ENCODE measurements at regions not wholly inside any gene's neighbourhood (a gene's known extent, or its start where the extent isn't known, plus 50 kb on each side); places are given as distances from the start of the nearest gene placed in this dataset.

DNA sequence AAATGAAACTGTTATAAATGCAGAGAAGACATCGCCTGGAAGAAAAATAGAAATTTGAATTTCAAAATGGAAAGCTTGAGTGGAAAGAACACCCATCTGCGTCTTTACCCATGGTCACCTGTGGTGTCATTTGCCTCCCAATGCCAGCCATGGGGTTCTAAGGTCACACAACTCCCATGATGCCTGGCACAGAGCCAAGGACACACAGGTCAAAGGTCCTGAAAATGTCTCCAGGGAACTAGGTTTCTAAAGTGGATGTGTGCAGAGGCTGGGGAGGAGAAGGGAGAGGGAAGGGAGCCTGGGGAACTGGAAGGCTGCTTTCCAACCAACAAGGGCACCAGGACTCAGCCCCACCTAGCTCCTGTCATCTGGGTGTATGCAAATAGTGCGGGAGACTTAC, 724.0 kb upstream of the TMEM132C start:
- DNase-seq = no peak

DNA sequence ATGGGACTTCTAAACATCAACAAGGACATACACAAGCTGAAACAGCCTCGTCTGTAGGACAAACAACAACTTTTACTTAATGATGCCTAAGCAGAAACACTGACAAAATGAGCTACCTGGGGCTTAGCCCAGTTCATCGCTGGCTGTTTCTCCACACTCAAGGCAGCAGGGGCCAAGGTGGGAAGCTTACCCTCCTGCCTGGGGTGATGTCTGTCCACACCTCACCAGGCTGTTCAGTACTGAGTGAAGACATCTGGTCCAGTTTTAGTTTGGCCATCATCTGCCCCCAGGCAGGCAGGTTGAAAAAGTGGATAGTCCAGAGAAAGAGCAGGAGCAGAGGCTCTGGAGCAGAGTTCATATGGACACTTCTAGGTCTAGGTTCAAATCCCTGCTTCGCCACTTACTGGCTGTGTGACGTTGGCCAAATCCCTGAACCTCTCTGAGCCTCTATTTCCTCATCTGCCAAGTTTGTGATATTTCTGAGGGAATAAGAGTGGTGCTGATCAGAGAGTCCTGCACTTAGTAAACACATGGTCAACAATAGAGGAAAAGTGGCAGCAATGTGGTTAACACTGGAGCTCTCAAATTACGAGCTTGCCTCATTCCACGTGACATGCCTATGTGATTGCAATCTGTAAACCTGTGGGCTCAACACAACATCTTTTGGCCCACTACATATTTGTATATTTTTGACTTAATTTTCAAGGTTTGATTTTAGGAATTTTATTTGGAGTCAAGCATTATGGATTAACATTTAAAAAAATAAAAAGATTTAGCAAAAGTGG, 720.1 kb upstream of the TMEM132C start:
- DNase-seq = no peak

DNA sequence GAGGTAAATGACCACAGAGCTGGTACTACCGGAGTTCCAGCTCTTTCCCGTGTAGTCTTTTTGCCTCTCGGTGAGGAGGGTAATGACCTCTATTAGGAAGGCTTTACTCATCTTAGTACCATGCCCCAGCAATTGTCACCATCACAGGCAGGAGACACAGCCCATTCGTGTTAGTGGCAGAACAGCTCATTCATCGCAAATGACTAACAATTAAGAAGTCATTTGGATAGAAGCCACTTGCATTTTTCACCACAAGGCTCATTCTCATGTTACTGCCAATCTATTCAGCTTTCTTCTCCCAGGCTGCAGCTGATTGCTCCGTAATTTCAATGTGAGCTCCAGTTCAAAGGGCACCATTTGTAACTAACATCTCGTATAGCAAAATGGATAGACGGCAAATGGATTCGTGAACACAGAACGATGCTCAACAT, 718.8 kb upstream of the TMEM132C start:
- DNase-seq = no peak

DNA sequence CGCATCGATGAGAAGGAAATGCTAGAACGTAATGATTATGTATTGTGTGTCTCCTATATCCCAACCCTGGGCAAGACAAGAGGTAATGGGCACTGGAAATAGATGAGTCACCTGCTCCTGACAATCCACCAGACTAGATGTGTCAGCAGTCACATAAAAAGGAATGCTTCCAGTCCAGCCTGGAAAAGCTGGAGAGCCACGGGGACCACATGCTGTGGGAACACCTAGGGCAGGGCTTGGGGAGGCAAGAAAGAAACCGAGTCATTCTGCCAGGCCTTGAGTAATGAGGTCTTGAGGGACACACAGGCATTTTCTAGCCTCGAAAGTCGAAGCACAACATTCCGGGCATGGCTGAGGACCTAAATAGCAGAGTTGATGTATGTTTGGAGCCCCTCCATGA, 716.7 kb upstream of the TMEM132C start:
- DNase-seq = no peak

DNA sequence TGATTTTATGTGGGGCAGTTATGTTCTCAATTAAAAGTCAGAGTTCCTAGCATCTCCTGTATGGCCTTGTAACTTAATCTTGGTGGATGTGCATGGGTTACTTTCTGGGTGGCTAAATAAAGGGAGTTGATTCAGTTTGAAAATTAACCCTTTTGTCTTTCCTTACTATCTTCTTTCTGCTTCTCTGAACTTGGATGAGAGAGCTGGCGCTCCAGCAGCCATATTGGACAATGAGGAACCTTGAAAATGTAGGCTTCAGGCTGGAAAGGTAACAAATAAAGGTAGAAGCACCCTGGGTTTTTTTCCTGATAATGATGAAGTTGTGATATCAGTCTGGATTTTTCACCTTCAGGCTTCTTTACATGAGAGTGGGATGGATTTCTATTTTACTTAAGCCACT, 714.1 kb upstream of the TMEM132C start:
- no peak for DNase-seq

DNA sequence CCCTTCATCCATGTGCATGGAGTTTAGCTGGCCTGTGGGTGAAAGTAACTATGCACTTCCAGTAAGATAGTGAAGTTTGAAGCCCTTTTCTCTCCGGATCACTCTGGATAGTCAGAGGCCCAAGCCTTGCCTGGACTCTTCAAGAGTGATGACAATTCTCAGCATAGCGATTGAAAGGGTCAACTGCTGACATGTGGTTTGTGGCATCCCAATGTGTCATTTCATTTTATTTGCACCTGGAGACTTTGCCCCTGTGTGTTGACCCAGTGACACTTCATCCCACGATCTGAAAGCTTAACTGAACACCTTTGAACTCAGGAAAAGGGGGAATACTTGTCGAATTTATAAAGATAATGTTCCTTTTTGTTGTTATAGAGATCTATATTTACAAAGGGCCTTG, 711.9 kb upstream of the TMEM132C start:
- DNase-seq = no peak

DNA sequence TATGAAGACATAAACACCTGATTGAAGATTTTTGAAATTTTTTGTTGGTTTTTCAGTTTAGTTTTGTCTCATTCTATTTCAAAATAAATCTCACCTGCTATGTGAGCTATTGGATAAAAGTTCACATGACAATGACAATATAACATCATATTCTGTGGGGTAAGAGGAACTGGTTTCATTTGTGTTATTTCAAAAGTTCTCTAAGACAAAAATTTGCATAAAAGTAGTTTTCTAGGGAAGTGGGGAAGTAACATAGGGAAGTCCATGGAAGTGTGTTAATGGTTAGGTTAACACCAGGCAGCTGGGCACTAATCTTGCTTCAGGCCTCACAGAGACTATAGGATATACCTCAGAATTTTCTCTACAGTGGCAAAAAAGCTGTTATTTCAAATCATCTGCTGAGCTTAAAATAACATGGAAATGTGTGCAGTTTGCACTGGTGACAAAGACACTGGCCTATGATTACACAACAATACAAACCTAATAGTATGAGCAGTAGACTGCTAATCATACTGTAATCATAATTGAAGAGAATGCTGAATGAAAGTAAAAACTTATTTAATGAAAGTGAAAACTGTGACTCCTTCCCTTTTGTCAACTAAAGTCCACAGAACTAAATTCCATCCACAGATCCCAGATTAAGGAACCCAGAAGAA, 710.6 kb upstream of the TMEM132C start:
- no peak for DNase-seq

DNA sequence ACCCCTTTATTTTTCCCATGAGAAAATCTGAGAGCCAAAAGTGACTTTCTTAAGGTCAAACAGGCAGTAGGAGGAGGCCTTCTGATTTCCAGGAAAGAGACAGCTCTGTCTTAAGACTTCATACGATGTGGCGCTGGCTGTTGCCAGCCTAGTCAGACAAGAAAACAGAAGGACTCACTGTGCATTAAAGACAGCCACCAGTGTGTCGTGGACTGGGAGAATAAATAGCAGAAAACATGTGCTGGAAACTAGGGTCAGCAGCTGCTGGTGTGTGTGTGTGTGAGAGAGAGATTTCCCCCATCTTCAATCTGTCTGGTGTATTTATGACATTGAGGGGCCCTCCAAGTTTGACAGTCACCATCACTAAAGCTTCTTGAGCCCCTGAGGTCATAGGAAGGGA, 708.6 kb upstream of the TMEM132C start:
- no peak for DNase-seq

DNA sequence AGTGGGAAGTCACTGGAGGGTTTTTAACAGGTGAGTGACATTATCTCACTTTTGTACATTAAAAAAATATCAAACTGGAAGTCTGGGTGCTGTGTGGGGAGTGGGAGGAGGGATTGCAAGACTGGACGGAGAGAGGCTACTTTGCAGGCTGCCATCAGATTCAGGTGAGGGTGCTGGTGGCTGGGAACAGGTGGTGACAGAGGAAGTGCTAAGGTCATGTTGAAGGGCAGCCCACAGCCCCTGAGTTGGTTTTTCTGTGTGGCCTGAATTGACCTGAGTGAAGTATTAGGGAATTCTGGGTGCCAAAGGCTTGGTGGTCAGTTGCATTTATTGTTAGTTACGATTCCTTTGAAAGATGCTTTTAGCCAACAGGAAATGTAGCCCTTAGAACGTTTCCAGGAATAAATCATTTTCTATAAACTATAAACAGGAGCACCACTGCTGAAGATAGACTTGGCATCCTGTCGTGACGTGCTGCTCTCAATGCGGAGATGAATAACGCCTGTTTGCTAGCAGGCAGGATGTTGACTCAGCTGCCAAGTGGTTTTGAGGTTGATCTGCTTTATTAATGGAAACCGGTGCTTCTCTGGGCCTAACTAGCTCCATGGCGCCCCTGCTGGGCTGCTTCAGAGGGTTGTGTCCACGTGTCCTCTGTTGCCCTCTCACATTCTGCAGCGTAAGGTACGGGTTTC, 707.5 kb upstream of the TMEM132C start:
- DNase-seq = peak; percentile 40

DNA sequence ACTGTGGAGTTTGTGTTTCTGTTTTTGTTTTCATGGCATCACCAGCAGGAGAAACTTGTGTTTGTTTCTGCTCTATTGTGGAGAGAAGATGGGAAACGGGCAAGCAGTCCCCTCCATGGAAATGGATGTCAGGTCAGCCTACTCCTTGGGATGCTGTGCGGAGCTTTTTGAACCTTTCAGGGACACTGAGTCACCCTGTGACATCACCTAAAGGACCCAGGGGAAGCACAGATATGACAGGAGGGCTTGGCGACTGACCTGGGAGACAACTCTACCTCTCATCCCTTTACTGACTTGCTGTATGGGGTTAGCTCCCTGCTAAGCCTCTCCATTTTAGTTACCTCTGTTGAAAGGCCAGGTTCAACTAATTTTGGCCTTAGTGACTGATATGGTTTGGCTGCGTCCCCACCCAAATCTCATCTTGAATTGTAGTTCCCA, 706.9 kb upstream of the TMEM132C start:
- DNase-seq = no peak

DNA sequence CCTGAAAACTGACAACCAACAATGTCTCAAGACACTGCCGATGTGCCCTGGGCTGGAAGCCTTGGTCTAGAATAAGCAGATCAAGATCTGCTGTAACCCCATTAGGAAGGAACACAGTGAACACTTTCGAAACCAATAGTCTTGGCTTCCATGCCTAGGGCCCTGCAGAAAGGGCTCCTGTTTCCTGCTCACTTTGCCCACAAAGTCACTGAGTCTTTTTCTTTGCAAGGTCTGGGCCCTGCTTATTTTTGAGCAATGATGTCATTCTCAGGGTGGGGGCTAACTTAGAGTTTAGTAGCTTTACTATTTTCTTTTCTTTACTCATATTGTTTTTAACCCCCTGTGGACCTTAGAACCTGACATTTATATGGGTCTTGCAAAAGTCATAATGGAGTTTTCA, 704.2 kb upstream of the TMEM132C start:
- DNase-seq = no peak

DNA sequence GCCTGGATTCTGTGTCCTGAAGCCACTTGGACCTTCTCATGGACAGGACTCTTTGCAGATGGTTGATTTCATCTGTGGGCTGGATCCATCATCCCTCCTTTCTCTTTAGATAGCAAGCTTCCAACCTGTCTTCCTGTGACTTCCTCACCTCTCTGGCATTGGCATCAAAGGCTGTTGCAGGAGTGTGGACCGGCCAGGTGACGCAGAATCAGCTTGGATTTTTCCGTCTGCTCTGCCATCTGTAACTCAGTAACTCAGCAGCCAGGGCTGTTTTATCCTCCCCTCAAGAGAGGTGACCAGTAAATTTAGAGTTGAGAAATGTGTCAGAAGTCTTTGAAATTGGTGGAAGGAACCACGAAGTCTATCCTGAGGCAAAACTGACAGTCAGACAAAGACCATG, 701.7 kb upstream of the TMEM132C start:
- DNase-seq = no peak

DNA sequence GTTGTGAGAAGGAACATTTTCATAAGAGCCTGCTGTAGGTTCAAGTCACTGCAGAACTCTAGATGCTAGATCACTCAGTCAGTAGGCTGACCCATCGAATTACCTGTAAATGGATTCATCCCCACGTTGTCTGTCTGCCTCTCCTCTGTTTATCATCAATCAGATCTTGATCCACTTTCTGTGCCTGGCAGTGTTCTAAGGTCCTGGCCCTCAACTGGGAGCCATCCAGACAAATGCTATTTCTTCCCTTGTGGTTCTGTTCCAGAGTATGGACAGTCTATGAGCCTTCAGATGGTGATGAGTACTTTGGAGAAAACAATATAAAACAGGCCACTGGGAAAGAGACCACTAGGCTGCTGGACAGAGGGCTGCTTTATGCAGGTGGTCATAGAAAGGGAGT, 699.4 kb upstream of the TMEM132C start:
- no peak for DNase-seq

DNA sequence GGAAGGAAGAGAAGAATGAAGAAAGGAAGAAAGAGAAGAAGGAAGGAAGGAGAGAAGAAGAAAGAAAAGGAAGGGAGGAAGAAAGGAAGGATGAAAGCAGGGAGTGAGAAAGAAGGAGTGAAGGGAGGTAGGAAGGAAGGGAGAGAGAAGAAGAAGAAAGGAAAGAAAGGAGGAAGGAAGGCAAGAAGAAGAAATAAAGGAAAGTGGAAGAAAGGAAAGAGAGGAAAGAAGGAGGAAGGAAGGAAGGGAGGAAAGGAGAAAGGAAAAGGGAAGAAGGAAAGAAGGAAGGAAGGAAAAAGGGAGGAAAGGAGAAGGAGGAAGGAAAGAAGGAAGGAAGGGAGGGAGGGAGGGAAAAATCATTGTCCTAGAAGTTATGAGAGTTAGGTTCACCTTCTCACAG, 696.6 kb upstream of the TMEM132C start:
- DNase-seq = no peak

DNA sequence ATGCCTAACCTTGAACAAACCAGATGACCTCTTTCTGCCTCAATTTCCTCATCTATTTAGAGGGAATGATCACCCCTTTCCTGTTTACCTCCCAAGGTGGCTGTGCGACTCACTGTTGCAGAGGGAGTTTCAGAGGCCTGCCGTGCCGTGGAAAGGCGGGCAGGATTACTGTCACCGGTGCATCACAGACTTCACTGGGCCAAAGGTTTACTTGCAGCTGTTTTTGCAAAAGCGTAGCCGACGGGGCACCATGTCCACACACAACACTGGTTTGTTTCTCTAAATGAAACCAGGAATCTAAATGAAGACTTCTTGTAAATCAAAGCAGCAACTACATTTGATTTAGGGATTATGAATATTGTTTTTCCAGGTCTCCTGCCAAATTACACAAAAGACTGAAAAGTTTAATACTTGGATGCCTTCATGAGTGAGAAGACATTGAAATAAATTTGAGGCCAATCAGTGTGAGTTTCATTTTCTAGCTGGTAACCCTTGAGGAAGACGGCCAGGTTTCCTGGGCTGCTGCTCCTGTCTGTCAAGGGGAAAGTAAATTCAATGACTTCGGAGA, 696.1 kb upstream of the TMEM132C start:
- no peak for DNase-seq

DNA sequence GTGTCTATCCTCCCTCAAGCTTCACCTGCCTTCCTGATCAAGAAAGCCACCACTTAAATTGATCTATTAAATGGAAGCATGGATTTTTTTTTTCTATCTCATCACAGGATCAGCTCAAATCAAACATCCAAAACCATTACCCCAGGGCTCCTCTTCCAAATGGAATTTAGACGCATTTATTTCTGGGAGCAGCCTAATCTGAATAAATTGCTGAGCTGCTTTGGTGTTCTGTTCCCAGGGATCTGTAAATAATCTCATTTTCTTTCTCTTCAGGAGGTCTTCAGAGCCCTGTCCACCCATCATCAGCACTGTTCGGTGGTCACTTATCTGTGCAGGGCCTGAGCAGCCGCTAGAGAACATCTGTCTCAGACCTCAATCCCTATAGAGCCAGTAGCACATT, 695.4 kb upstream of the TMEM132C start:
- no peak for DNase-seq

DNA sequence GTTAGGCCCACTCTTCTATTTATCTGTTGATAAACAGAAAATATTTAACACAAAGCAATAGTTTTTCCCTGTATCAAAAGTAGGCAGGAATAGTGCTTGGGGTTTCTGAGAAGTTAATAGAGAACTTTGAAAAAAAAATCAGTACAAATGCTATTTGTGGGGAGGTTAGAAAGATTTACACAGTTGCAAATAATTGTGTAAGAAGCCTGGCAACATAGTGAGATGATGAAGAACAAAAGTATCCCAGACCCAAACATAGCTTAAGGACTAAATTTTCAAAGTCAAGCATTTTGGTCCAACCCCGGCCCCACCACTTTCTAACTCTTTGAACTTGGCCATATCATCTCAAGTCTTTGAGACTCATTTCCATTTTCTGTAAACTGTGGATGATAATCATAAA, 687.5 kb upstream of the TMEM132C start:
- DNase-seq = no peak

DNA sequence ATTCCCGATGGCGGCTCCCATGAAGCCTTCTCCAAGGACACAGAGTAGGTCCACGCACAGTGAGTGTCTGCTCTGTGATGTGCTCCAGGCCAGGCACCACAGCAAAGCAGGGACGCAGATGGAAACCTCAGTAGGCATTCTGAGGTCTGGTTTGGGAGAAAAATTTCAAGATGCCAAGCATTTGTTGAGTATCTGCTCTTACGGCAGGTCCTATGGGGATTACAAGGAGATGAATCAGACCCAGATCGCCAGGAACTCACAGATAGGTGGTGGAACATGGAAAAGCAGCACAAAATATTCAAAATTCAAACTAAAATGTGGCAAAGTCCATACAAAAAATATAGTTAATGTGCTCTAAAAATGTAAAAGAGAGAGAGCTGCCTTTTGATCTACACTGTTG, 684.9 kb upstream of the TMEM132C start:
- DNase-seq = no peak

DNA sequence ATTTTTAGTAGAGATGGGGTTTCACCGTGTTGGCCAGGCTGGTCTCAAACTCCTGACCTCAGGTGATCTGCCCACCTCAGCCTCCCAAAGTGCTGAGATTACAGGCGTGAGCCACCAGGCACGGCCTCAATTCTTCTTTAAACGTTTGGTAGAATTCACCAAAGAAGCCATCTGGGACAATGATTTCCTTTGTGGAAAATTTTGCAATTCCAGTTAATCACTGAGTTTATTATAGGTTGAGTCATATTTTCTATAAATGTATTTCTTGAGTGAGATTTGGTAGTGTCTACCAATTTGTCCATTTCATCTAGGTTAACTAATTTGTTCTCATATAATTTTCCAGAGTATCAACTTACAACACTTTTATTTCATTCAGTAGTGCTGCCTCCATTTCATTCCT, 683.9 kb upstream of the TMEM132C start:
- no peak for DNase-seq

DNA sequence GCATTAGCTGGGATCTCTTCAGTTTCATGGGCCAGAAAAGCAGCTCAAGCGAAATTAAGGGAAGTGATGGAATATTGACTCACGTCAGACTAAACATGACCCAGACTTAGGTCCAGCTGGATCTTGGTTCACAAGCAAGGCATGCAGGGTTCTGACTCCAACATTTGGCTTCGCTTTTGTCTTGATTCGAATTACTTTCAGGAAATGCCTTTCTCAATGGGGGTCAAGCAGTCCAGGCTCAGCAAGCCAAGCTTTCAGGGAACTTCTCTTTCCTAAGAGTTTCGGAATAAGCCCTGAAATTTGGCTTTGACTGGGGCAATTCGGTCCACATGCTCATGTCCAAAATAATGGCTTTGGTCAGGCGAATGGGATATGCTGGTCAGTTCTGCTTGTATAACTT, 678.7 kb upstream of the TMEM132C start:
- DNase-seq = no peak

DNA sequence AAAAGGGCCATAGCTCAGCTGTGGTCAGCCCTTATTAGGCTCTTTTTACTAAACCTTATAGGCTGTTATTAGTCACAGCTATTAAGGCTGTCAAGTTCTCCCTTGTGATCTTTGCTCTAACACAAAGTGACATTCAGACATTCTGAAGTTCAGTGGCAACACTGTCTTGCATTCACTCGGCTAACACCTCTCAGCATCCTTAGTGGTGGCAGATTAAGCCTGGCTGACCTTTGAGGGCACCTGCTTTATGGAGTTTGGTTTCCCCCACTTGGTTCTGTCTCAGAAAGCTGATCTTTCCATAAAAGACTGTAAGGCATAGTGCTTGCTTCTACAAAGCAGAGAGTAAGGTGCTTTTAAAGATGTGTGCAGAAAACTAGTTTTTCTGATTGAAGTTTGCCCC, 677.4 kb upstream of the TMEM132C start:
- DNase-seq = no peak

DNA sequence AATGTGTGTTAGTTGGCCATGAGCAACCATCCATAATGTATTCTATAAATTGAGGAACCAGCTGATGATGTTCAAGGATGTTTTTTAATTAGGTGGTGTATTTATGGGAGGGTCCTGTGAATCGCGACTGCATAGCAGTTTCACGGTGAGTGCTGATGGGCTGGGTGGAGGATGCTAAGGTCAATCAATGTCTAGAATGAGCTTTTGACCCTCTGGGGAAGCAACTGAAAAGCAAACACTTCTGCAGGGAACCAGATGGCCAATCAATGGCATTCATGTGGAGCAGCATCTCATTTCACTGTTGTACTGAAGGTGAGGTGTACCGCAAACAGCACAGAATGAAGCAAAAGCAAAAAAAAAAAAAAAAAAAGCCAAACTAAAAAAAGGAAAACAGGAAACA, 676.1 kb upstream of the TMEM132C start:
- DNase-seq = no peak

DNA sequence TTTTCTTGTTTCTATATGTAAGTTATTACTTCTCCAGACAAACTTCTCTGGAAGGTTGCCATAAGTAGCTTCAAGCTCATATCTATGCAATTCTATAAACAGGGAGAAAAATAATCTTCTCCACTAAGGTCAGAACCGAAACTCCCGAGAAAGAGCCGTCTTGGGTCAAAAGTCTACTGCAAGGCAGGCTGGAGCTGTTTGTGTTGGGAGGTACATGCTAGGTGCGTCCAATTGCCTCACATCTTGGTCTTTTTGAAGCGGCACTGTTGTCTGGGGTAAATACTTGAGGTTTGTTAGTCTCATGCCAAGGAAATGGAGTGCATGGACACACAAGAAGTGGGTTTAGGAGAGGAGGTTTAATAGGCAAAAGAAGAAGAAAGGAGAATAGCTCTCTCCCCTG, 674.7 kb upstream of the TMEM132C start:
- no peak for DNase-seq
